Stimulated activated CD4-positive, alpha-beta T cell treated with anti-CD3 and anti-CD28 coated beads, Interleukin-4, amount 100 ng/mL, for 1 hour (primary cell): ENCODE measurements at regions not wholly inside any gene's neighbourhood (a gene's known extent, or its start where the extent isn't known, plus 50 kb on each side); places are given as distances from the start of the nearest gene placed in this dataset.

Source experiments
- DNase-seq: peaks from one replicate; pipeline ENCODE4 v3.0.0-alpha.2; 2020

- DNase-seq = no peak
These were observed 59.5 kb upstream of the GGTLC1 start for GRCh38 chr20:24048024-24048611.

- no peak for DNase-seq
These were observed 58.3 kb upstream of the GGTLC1 start for GRCh38 chr20:24046888-24047287.

GRCh38 chr20:24045621-24046318 lies 57.2 kb upstream of the GGTLC1 start:
- no peak for DNase-seq

GRCh38 chr20:24043294-24043693 lies 54.7 kb upstream of the GGTLC1 start:
- no peak for DNase-seq

GRCh38 chr20:24042646-24043045 lies 54.1 kb upstream of the GGTLC1 start:
- no peak for DNase-seq

- no peak for DNase-seq
These were observed 52.4 kb upstream of the GGTLC1 start for GRCh38 chr20:24040896-24041459.

GRCh38 chr20:24039196-24039595 lies 50.6 kb upstream of the GGTLC1 start:
- no peak for DNase-seq
